Pons (tissue), 1 donor: ENCODE measurements at regions not wholly inside any gene's neighbourhood (a gene's known extent, or its start where the extent isn't known, plus 50 kb on each side); places are given as distances from the start of the nearest gene placed in this dataset.
"Not testable (repeated sequence)": the region's sequence is repeated elsewhere in the genome, so short reads cannot be mapped to it uniquely, and the experiment has no call there.

Source experiments
- DNase-seq: peaks from one replicate; pipeline ENCODE4 v3.0.0-alpha.2; 2016; ENCODE audit warnings: low spot score

GRCh38 chr4:77306496-77306895 lies 149.5 kb downstream of the CCNG2 start:
- no peak for DNase-seq

- peak; percentile 26 for DNase-seq
Measured at GRCh38 chr4:77308843-77309242, 151.8 kb downstream of the CCNG2 start.

DNA sequence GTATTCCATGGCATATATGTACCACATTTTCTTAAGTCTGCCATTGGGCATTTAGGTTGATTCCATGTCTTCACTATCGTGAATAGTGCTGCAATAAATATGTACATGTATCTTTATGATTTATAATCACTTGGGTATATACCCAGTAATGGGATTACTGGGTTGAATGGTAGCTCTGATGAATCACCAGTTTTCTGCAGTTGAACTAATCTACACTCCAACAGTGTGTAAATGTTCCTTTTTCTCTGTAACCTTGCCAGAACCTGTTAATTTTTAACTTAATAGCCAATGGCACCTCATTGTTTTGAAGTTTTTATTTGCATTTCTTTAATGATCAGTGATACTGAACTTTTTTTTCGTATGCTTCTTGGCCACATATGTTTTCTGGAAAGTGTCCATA lies 152.5 kb downstream of the CCNG2 start:
- no peak for DNase-seq

DNA sequence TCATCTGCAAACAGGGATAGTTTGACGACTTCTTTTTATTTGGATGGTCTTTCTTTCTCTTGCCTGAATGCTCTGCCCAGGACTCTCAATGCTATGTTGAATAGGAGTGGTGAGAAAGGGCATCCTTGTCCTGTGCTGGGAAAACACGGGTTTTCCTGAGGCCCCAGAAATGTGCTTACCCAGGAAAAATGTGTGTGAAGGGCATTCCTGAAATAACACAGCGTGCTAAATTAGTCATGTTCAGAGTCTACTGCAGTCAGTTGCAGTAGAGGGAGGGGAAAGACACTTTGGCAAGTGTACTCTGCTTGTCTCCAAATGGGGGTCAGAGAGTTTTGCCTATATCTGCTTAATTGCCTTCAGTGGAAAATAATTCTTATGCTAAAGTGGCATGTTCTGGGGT lies 153.9 kb downstream of the CCNG2 start:
- no peak for DNase-seq

GRCh38 chr4:77314697-77315096 lies 157.7 kb downstream of the CCNG2 start:
- no peak for DNase-seq

DNA sequence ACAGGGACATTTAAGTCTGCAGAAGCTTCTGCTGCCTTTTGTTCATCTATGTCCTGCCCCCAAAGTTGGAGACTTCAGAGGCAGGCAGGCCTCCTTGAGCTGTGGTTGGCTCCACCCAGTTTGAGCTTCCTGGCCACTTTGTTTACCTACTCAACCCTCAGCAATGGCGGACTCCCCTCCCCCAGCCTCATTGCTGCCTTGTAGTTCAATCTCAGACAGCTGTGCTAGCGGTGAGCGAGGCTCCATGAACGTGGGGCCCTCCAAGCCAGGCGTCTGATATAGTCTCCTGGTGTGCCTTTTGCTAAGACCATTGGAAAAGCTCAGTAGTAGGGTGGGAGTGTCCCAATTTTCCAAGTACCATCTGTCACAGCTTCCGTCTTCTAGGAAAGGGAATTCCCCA lies 170.1 kb downstream of the CCNG2 start:
- no peak for DNase-seq

DNA sequence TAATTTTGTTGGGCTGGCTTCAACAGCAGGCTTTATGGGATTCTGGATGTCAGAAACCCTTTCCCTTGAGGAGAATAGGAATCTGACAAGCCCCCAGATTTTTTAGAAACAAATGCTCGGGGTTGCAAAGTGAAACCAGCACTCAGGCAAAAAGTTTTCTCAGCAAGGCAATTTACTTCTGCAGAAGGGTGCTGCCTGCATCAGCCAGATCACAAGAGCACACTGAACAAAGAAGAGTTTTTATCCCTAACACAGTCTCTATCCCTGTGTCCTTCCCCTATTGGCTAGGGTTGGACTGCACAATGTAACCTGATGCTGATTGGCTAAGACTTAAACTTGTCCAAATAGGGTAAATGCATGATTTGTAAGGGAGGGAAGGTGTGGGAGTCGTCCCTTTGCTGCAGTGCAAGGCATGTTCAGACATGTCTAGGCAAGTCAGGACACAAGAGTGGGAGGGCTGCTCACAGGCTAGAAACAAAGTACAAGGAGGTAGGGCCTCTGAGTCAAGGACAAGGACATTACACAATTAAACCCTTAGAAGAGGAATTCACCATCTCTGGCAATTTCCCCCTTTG lies 175.8 kb downstream of the CCNG2 start:
- no peak for DNase-seq

DNA sequence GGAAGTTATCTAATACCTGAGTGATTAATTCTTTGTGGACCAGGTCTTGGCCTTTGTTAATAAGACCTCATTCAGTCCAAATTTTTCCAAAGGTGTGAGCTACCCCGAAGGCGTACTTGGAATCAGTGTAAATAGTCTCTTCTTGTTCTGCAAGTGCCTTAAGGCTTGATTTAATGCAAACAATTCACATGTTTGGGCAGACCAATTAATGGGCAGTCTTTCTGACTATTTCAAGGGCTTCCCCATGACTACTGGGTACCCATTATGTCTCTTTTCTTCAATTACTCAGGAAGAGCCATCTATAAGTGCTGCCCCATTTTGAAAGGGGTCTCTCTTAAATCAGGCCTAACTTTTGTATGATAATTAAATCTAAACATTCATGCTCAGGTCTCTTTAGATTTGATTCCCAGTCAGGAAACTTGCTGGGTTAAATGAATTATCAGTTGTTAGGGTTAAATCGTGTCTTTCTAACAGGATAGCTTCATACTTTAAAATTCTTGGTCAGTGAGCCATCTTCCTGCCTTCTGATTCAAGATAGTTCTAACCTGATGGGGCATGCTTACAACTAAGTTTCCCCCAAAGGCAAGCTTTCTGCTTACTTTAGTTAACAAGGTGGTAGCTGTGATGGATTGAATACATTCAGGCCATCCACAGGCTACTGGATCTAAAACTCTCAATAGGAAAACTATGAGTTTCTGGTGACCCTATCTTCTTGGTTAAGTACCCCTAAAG lies 179.6 kb downstream of the CCNG2 start:
- no peak for DNase-seq

GRCh38 chr4:77342170-77342810 lies 185.3 kb downstream of the CCNG2 start:
- DNase-seq, result no peak

DNA sequence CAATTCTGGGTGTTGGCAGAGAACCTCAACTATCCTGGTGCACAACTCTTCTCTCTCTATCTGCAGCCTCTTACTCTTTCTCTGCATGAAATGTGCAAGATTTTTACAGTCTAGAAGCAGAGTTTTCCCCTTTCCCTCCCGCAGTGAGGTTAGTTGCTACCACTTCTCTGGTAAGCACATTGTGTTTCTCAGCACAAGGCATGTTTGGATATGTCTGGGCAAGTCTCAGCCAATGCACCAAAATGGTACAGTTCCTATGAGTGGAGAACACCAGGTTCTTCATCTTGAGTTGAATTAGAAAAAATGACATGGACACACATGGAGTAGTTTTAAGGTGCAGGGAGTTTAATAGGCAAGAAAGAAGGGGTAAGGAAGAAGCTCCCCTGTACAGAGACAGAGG lies 187.0 kb downstream of the CCNG2 start:
- no peak for DNase-seq

GRCh38 chr4:77344784-77345183 lies 187.8 kb downstream of the CCNG2 start:
- DNase-seq, result no peak

DNA sequence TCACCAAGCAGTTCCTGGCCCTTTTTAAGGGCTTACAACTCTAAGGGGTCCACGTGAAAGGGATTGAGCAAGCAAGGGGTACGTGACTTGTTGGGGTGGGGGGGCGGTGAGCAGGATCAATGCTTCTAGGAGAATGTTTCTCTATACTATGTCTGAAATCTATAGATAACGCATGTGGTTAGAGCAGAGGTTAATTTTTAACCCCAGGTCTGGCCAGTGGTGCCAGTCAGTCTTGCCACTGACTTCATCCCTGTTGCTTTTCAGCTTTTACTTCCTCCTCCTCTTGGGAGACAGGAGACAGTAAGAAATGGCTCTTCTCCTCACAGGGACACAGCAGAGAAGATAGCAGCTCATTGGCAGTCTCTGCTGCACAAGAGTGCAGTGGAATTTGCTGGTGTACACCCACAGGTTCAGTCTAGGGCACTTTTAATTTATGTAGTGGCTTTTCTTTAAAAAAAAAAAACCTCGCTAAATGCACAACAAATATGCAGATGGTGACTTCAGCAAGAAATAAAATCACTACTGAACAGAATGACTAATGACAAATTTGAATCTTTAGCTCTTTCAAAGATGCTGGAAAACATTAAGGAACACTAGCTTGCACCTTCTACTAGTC lies 190.5 kb downstream of the CCNG2 start:
- DNase-seq, result no peak

DNA sequence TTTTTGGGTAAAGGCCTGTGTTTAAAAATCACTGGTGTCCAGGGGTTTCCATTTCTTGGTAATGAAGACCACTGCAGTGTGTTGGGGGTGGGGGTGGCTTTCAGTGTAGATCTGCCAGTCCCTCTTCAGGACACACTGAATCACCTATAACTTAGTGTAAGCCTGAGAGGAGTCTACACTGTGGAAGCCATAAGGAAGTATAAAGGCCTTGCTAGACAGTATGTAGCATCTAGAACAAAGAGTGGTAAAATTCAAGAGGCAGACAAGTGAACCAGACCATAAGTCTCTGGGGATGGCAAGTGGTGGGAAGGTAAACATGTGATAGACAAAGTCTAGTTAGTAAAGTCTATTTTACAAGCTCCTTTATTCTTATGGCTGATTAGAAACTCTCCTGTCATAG lies 191.8 kb downstream of the CCNG2 start:
- DNase-seq, result no peak

DNA sequence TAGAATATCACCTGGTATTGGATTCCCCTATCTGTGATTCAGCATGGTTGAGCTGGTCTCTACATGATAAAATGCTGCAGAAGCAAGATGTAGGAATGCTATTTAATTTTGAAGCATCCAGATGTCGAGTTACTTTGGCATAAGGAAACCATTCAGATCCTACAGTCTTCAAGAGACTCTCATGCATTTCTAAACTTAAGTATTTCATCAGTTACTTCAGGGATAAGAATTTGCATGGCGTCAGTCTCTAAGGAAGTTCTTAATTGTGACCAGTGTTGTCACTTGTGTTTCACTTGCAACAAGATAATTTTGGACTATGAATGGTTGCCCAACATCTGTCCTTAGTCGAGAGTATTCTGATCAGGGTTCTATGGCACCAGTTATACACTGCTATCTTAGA lies 192.4 kb downstream of the CCNG2 start:
- DNase-seq, result no peak

DNA sequence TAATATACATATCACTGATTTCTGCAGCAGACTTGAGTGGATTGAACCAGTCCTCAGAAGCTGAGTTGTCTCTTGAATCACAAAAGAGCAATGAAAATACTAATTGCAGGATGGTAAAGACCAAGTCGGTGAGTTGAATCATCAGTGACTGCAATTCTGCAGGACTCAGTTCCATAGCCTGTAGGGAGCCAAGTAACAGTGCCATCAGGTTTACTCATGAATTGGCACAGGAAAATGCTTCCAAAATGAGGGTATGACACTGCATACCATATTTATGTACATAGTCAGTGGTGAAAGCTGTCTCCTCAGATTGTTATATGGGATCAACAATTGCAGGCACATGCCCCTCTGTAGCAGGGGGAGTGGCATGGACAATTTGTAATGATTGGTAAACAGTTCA lies 192.8 kb downstream of the CCNG2 start:
- DNase-seq, result no peak

DNA sequence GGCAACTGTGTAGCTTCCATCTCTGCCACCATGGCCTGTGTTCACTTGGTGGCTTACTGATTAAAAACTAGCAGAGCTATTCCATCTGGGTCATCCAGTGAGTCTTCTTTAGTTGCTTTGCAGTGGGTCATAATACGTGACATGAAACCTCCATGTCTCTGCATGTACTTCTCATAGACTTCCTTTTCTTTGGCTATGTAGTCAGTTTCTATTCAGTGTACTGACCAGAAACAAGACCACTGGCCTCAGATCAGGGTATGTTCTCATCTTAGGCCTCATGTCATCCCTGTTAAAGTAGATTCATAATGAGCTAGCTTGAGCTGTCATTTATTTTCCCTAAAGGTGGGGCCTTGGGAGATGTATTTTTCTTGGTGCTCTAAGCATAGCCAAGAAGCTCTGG lies 195.2 kb downstream of the CCNG2 start:
- no peak for DNase-seq

DNA sequence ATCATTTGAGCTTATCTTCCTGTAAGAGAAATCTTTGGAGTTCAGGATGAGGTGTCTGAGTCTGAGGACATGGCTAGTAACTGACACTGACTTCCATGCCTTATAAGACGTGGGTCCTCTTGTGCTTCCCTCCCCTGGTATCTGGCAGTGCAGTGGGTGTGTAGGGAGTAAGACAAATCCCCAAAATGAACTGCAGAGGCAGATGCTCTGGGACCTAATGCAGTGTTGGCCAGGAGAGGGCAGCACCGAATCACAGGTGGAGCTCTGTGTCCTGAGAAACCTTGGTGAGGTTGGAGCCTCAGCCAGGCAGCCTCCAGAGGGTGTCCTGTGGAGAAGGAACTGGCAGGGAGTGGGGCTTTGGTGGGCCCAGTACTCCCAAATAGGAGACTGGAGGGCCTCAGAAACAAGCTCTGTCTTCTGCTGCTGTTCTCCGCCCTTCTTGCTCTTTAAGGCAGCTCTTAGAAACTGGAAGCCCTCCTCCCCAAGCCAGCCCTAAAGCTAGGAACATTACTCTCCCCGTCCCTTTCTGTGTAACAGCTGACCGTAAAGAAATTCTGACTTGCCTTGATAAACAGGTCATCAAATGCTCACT lies 196.8 kb downstream of the CCNG2 start:
- DNase-seq, result not testable (repeated sequence)

DNA sequence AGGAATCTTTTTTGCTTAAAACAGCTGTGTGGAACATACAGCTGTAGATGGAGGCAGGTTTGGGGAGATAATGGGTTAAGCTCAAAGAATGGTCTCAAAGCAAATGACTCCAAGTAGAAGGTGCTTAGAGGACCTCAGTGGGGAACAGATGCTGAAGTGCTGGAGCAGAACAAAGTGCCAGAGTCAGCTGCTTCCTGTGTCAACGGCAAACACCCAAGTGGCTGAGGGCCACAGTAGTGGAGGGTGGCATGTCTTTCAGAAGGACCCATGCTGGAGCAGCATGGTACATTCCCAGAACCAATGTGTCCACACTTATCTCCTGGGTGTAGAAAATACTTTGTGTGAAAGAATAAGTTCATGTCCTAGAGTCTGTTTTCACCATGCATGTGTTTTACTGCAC lies 197.5 kb downstream of the CCNG2 start:
- no peak for DNase-seq

DNA sequence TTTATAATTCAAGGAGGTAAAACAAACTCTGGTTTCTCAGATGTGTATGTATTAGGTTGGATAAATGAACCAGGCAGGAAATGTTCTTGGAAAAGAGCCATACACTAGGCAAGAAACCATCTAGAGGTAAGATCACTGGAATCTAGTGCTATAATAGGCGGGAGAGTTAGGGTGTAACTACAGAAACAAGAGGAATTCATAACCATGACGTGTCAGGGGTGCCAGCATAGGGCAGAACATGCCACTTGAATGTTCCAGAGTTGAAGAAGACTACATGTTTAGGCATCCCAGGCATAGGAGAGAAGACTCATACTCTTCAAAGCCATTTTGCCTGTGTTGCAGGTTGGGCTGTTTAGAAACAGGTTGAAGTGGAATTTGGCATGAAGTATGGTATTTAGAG lies 198.7 kb downstream of the CCNG2 start:
- DNase-seq, result no peak

DNA sequence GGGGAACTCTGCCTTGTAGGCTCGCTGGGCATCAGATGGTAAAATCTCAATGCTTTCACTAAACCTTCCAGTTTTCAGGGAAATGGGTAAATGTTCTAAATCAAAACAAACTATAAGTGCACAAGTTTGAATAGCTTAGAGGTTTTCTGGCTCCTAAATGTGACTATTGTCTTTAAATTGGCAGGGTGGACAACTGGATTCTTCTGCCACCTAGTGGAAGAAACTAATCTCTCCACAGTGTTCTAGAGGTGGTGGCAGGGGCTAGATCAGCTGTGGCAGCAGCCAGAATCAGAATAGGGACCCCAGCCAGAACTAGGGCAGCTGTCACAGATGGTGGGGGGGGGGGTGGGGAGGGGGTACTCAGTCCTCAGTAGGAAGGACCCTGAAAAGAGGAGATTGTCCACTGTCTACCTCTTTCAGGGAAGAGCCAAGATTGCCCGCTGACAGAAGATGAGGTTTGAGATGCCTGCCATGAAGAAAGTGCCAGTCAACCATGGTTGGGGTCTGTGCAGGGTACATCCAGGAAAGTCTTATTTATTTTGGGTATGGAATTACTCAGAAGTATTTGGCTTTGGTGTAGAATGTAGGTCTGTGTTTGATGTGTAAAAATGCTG lies 201.4 kb downstream of the CCNG2 start:
- DNase-seq, result peak; percentile 70

GRCh38 chr4:77360451-77360850 lies 203.4 kb downstream of the CCNG2 start:
- DNase-seq, result no peak

DNA sequence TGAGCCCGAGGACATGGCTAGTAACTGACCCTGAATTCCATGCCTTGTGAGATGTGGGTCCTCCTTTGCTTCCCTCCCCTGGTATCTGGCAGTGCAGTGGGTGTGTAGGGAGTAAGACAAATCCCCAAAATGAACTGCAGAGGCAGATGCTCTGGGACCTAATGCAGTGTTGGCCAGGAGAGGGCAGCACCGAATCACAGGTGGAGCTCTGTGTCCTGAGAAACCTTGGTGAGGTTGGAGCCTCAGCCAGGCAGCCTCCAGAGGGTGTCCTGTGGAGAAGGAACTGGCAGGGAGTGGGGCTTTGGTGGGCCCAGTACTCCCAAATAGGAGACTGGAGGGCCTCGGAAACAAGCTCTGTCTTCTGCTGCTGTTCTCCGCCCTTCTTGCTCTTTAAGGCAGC lies 209.9 kb downstream of the CCNG2 start:
- DNase-seq, result not testable (repeated sequence)
